Activated CD8-positive, alpha-beta memory T cell treated with anti-CD3 and anti-CD28 coated beads, Interleukin-2, amount 50 U/mL, for 4 hours (primary cell): ENCODE measurements at regions not wholly inside any gene's neighbourhood (a gene's known extent, or its start where the extent isn't known, plus 50 kb on each side); places are given as distances from the start of the nearest gene placed in this dataset.
"Not testable (repeated sequence)": the region's sequence is repeated elsewhere in the genome, so short reads cannot be mapped to it uniquely, and the experiment has no call there.

Experiments
- DNase-seq: peaks from one replicate; pipeline ENCODE4 v3.0.0-alpha.2; 2020

DNA sequence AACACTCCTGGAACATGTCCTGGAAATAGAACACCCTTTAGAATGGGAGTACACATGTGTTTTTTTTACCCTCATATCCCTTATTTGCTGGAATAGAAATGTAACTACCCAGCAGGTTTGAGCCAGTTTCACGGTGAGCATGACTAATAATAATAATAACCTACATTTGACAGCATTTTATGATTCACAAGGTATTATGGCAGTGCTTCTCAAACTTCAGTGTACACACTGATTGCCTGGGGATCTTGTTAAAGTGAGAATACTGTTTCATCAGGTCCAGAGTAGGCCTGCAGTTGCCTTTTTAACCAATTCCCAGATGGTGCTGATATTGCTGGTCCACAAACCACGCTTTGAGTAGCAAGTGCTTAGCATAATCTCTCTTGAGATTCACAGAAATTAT lies 63.9 kb downstream of the NFKBIZ start:
- no peak for DNase-seq

DNA sequence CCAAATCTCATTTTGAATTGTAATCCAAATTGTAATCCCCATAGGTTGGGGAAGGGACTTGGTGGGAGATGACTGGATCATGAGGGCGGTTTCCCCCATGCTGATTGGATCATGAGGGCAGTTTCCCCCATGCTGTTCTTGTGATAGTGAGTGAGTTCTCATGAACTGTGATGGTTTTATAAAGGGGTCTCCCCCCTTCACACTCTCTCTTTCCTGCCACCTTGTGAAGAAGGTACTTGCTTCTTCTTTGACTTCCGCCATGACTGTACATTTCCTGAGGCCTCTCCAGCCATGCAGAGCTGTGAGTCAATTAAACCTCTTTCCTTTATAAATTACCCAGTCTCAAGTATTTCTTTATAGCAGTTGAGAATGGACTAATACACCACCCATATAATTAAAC lies 68.4 kb downstream of the NFKBIZ start:
- not testable (repeated sequence) for DNase-seq

DNA sequence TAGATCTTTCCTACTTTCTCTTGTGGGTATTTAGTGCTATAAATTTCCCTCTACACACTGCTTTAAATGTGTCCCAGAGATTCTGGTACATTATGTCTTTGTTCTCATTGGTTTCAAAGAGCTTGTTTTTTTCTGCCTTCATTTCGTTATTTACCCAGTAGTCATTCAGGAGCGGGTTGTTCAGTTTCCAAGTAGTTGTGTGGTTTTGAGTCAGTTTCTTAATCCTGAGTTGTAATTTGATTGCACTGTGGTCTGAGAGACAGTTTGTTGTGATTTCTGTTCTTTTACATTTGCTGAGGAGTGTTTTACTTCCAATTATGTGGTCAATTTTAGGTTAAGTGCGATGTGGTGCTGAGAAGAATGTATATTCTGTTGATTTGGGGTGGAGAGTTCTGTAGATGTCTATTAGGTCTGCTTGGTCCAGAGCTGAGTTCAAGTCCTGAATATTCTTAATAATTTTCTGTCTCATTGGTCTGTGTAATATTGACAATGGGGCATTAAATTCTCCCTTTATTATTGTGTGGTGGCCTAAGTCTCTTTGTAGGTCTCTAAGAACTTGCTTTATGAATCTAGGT lies 72.9 kb downstream of the NFKBIZ start:
- not testable (repeated sequence) for DNase-seq

DNA sequence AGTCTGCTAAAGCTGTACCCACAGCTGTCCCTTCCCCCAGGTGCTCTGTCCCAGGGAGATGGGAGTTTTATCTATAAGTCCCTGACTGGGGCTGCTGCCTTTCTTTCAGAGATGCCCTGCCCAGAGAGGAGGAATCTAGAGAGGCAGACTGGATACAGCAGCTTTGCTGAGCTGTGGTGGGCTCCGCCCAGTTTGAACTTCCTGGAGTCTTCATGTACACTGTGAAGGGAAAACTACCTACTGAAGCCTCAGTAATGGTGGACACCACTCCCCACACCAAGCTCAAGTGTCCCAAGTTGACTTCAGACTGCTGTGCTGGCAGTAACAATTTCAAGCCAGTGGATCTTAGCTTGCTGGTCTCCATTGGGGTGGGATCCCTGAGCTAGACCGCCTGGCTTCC lies 75.3 kb downstream of the NFKBIZ start:
- DNase-seq: not testable (repeated sequence)

- DNase-seq: not testable (repeated sequence)
Observed at GRCh38 chr3:101925124-101925523, 75.8 kb downstream of the NFKBIZ start.

DNA sequence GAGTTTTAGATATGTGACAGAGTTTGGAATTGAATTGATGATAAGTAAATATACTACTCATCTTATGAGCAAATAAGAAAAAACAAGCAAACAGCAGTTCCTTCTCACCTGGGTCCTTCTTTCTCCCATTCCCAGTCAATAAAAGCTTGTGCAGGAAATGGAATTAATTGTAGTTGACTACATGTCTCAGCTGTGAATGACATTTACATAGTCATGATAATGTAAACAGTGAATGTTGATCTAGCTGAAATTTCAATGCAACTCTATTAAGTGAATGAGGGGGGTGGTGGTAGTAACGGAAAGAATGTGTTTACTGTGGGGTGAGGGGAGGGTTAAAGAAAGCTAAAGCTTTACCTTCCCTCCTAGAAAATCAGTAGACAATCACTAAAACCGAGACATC lies 76.2 kb downstream of the NFKBIZ start:
- DNase-seq: no peak

DNA sequence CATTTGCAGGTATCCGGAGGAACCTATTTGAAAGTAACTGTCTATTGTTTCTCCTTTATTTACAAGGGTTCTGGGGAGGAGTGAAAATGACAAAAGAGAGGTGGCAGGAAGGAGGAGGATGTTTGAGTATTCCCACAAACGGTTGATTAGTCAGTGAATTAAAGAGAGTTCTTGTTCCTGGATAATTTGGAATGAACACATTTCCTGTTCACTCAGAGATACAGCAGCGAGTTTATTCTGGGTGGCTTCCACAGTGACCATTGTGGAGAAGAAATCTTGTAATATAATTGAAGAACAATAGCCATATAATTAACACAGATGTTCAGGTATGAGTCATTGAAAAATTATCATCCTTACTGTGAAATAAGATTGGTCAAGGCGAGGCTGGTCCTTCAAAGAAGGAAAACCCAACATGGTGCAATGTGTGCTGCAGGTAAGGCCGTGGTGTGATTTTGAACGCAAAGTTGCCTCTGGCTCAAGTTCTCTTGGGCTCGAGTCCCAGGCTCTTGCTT lies 77.3 kb downstream of the NFKBIZ start:
- DNase-seq: no peak

- no peak for DNase-seq
Observed at GRCh38 chr3:101928890-101929289, 79.6 kb downstream of the NFKBIZ start.

DNA sequence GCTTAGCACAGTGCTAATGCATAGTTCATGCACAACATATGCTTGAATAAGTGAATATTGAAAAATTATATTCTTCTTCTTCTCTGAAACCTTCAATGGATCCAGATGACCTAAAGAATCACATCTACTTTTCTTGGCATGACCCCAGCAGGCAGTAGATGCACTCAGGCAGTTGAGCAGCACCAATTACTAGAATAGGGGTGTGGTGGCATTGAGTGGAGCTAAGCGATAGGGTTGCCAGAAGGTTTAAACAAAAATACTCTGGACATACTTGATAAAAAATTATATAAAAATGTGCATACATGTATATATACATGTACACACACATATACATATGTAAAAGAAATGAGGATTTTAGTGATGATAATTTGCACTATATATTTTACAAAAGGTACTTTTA lies 81.8 kb downstream of the NFKBIZ start:
- no peak for DNase-seq

- no peak for DNase-seq
Observed at GRCh38 chr3:101932326-101933068, 83.2 kb downstream of the NFKBIZ start.

GRCh38 chr3:101936419-101937356 lies 87.4 kb downstream of the NFKBIZ start:
- no peak for DNase-seq

DNA sequence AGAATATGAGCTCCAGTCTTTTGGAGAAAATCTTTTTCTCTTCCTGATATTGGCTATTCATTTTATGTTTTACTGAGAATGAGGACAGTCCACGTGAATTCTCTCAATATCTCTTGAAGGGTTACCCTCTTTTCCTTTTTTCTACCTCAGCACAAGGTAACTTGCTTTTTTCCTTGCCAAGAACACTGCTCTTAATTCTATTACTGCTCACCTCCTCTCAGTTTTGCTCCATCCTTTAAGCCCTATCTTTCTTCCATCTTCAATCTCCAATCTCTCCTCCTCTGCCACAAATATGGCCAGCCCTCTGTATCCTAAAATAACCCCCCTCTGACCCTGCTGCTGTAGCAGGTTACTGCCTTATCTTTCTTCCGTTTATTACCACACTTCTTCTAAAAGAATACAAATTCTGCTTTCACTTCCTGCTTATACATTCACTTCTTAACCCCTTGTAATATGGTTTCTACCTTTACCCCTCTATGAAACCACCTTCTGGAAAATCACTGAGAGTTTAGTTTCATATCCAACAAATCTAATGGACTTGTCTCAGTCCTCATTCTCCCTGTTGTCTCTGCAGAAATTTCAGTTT lies 89.0 kb downstream of the NFKBIZ start:
- no peak for DNase-seq

- DNase-seq: no peak
Observed at GRCh38 chr3:101939361-101940049, 90.2 kb downstream of the NFKBIZ start.

DNA sequence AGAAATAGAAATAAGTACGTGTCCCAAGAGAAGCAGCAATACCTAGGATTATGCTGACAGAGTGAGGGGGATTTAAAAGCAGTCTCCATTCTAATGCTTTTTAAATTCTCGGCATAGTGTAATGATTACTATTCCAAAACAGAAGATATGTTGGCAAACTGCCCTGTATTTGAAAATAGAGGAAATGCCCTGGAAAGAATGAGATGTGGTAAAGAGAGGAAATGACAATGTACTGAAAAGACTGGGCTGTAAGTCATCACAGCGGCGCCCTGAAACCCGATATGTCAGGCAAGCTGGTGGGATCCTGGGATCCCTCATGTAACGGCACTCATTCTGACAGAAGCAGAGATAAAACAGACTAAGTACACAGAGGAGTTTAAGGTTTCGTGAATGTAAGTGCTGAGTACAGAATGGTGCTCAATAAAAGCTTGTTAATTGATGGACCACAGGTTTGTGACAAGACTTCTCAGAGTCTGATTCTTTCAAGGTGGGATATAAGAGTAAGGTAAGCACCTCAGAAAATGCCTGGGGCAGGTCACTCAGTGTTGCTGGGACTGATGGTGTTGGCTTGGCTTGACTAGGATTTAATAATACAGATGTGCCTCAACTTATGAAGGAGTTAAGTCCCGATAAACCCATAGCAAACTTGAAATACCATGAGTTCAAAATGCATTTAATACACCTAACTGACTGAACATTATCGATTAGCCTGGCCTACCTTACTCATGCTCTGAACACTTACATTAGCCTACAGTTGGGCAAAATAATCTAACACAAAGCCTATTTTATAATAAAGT lies 91.4 kb downstream of the NFKBIZ start:
- DNase-seq: no peak

GRCh38 chr3:101941318-101942040 lies 92.2 kb downstream of the NFKBIZ start:
- DNase-seq: no peak

DNA sequence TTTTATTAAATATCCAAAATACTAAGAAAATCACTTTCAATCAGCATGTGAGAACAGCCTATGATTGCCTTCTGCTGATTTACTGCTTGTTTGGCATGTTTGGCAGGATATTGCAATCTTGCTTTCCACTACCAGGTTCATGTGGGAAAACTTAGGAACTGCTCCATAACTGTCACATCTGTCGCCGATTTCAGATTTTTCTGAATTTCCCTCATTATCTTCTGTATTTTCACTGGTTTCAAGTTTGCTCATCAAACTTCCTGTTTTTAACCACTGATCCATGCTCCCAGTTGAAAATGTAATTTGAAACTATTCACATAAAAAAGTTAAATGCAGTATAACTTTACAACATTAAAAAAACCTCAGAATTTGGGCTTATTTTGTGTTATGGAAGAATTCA lies 93.0 kb downstream of the NFKBIZ start:
- DNase-seq: no peak

GRCh38 chr3:101943029-101943428 lies 93.7 kb downstream of the NFKBIZ start:
- no peak for DNase-seq

- no peak for DNase-seq
Observed at GRCh38 chr3:101944308-101944707, 95.0 kb downstream of the NFKBIZ start.

- no peak for DNase-seq
Observed at GRCh38 chr3:101945980-101946379, 96.7 kb downstream of the NFKBIZ start.

- DNase-seq: no peak
Observed at GRCh38 chr3:101946906-101947305, 97.6 kb downstream of the NFKBIZ start.

DNA sequence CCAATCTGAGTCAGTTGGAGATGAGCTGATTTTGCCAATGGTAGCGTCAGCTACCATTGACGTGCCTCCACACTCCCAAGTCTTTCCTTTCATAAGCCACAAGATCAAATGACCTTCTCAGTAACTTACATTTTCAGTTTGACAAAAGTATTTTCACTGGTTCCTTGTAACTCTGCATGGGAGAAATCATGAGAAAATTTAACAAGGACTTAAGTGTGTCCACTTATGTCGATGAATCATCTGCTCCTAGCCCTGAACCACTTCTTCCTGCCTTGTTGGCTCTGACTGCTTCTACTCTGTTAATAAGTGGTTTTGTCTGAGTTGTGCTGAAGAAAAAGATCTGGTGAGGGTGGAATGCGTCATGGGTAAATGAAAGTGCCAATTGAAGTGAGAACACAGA lies 101.2 kb downstream of the NFKBIZ start:
- DNase-seq: no peak
